ENCODE measurements at regions not wholly inside any gene's neighbourhood (a gene's known extent, or its start where the extent isn't known, plus 50 kb on each side); places are given as distances from the start of the nearest gene placed in this dataset.

DNA sequence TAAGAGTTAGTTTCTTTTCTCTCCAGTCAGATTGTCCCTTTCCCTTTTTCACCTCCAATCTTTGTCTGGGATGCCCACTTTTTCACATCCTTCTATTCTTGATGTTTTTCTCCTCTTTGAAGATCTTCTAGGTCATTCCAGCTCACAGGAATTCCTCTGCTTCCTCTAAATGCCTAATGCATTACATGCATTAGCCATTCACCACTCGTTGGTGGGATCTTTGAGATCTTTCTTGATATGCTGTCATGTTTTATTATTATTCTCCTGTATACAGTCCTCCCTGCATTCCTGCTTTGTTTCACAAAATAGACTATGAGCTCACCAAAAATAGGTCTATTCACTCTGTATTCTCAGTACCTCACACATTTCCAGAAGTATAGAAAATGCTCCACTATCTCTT is 129.0 kb downstream of the LYPLAL1 start:
- Histone ChIP-seq H3K9ac (ENCODE audit: low read depth, low read length, poor library complexity, severe bottlenecking) (no peak overlapping the region), H3K4me3 (ENCODE audit: low read length, poor library complexity, severe bottlenecking) (no peak overlapping the region), H3K4me2 (ENCODE audit: low read depth, low read length, poor library complexity, severe bottlenecking) (no peak overlapping the region), H4K20me1 (ENCODE audit: insufficient read depth, low read length, poor library complexity, severe bottlenecking) (no peaks in the 10 kb centered on the region), H3K79me2 (ENCODE audit: insufficient read depth, low read length) (no peaks in the 10 kb centered on the region), H3K36me3 (ENCODE audit: insufficient read depth, low read length) (no peaks in the 10 kb centered on the region), H3K9me3 (ENCODE audit: insufficient read depth, low read depth, low read length) (no peaks in the 10 kb centered on the region), H3K9me2 (replicated peaks; ENCODE audit: low read depth, low read length) (no peaks in the 10 kb centered on the region), H3K4me1 (ENCODE audit: insufficient read depth, low read length, poor library complexity, severe bottlenecking) (no peaks in the 10 kb centered on the region), H2AFZ (ENCODE audit: low read length) (no peak overlapping the region), H3F3A (ENCODE audit: low read depth) (no peaks in the 10 kb centered on the region), H3K27me3 (ENCODE audit: insufficient read depth, low read length, poor library complexity, severe bottlenecking) (no peaks in the 10 kb centered on the region)
- no peak for TF ChIP-seq EZH2phosphoT487 (IDR thresholded peaks at IDR 0.05; ENCODE audit: borderline replicate concordance)
- TF ChIP-seq, protein P1, sequence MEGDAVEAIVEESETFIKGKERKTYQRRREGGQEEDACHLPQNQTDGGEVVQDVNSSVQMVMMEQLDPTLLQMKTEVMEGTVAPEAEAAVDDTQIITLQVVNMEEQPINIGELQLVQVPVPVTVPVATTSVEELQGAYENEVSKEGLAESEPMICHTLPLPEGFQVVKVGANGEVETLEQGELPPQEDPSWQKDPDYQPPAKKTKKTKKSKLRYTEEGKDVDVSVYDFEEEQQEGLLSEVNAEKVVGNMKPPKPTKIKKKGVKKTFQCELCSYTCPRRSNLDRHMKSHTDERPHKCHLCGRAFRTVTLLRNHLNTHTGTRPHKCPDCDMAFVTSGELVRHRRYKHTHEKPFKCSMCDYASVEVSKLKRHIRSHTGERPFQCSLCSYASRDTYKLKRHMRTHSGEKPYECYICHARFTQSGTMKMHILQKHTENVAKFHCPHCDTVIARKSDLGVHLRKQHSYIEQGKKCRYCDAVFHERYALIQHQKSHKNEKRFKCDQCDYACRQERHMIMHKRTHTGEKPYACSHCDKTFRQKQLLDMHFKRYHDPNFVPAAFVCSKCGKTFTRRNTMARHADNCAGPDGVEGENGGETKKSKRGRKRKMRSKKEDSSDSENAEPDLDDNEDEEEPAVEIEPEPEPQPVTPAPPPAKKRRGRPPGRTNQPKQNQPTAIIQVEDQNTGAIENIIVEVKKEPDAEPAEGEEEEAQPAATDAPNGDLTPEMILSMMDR (conservative IDR thresholded peaks at IDR 0.05; ENCODE audit: low read length): no peak

- no peaks in the 10 kb centered on the region for H3K9me3 ChIP-seq (ENCODE audit: insufficient read depth, low read depth, low read length)
- no peak overlapping the region for H3K4me2 ChIP-seq (ENCODE audit: low read depth, low read length, poor library complexity, severe bottlenecking)
- H3F3A ChIP-seq (ENCODE audit: low read depth): no peaks in the 10 kb centered on the region
- H3K9ac ChIP-seq (ENCODE audit: low read depth, low read length, poor library complexity, severe bottlenecking): no peak overlapping the region
- H3K9me2 ChIP-seq (replicated peaks; ENCODE audit: low read depth, low read length): no peaks in the 10 kb centered on the region
- TF ChIP-seq, protein P1 (conservative IDR thresholded peaks at IDR 0.05; ENCODE audit: low read length): no peak
- no peak for TF ChIP-seq EZH2phosphoT487 (IDR thresholded peaks at IDR 0.05; ENCODE audit: borderline replicate concordance)
- H3K4me3 ChIP-seq (ENCODE audit: low read length, poor library complexity, severe bottlenecking): no peak overlapping the region
- no peaks in the 10 kb centered on the region for H3K4me1 ChIP-seq (ENCODE audit: insufficient read depth, low read length, poor library complexity, severe bottlenecking)
- H2AFZ ChIP-seq (ENCODE audit: low read length): no peak overlapping the region
- no peaks in the 10 kb centered on the region for H3K79me2 ChIP-seq (ENCODE audit: insufficient read depth, low read length)
- no peaks in the 10 kb centered on the region for H3K27me3 ChIP-seq (ENCODE audit: insufficient read depth, low read length, poor library complexity, severe bottlenecking)
- no peaks in the 10 kb centered on the region for H3K36me3 ChIP-seq (ENCODE audit: insufficient read depth, low read length)
- no peaks in the 10 kb centered on the region for H4K20me1 ChIP-seq (ENCODE audit: insufficient read depth, low read length, poor library complexity, severe bottlenecking)
Measured at GRCh38 chr1:219299420-219299819, 125.7 kb downstream of the LYPLAL1 start.

DNA sequence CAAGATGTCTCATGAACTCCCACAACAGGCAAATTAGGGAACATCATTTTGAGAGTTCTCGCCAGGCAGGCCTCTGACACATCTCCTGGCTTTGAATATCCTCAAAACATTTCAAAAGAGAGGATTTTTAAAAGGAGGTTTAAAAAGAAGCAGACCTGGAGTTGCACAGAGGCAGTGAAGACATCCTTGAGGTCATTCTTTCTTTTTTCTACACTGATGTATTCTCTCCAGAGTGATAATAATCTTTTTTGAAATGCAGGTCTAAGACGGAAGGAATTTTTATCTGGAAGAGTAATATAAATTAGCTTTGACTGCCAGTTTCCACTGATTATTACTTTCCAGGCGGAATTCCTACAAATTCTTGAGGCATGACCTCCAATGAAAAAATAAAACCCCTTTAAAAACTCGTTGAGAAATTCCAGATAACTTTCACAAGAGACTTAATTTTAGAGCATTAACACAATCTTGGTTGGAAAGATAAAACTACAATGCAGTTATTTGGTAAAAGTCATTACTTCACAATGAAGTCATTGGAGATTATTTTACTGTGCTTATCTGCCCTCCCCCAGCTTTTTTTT is 125.0 kb downstream of the LYPLAL1 start:
- Histone ChIP-seq H3K4me2 (ENCODE audit: low read depth, low read length, poor library complexity, severe bottlenecking) (no peak overlapping the region), H3K36me3 (ENCODE audit: insufficient read depth, low read length) (no peaks in the 10 kb centered on the region), H3K9ac (ENCODE audit: low read depth, low read length, poor library complexity, severe bottlenecking) (no peak overlapping the region), H3K27me3 (ENCODE audit: insufficient read depth, low read length, poor library complexity, severe bottlenecking) (no peaks in the 10 kb centered on the region), H3K9me2 (replicated peaks; ENCODE audit: low read depth, low read length) (no peaks in the 10 kb centered on the region), H4K20me1 (ENCODE audit: insufficient read depth, low read length, poor library complexity, severe bottlenecking) (no peaks in the 10 kb centered on the region), H3K79me2 (ENCODE audit: insufficient read depth, low read length) (no peaks in the 10 kb centered on the region), H2AFZ (ENCODE audit: low read length) (no peak overlapping the region), H3F3A (ENCODE audit: low read depth) (no peaks in the 10 kb centered on the region), H3K4me3 (ENCODE audit: low read length, poor library complexity, severe bottlenecking) (no peak overlapping the region), H3K4me1 (ENCODE audit: insufficient read depth, low read length, poor library complexity, severe bottlenecking) (no peaks in the 10 kb centered on the region), H3K9me3 (ENCODE audit: insufficient read depth, low read depth, low read length) (no peaks in the 10 kb centered on the region)
- TF ChIP-seq, protein P1 (conservative IDR thresholded peaks at IDR 0.05; ENCODE audit: low read length): no peak
- TF ChIP-seq EZH2phosphoT487 (IDR thresholded peaks at IDR 0.05; ENCODE audit: borderline replicate concordance): no peak
